ENCODE measurements at regions not wholly inside any gene's neighbourhood (a gene's known extent, or its start where the extent isn't known, plus 50 kb on each side); places are given as distances from the start of the nearest gene placed in this dataset.

DNA sequence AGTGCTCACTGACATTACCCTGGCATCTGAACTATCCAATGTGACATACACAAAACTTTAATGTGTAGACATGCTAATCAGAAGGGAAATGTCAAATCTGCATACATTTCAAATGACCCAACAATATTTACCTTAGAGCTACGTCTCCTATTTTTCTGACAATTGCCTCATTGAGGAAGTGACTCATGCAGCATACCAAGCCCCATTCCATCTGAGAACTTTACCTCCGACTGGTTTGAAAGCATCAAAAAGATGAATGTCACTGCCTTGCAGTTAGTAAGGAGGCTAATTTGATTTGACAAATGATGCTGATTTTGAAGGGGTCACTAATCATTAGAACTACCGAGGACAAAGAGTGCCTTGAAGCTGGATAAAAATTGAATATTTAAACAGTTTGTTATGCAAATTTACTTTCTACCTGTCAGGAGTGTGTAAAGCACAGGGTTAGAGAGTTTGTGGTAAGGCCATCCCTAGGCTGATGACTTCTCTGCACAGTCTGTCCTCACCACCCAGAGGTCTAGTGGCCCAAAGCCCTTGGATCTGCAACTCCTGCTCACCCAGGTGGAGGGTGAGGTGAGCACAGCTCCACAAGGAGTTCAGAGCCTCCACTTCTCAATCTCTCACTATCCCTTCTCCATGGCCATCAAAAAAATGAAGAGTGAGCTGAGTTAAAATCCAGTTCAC is 500.3 kb upstream of the C1orf87 start:
- Histone ChIP-seq H3K14ac (ENCODE audit: insufficient read length) (no peak overlapping the region), H3K4me3 (ENCODE audit: extremely low read depth in 1 of 4, insufficient read depth in 2 of 4, low read depth in 3 of 4, low read length in 4 of 4) (no peak overlapping the region), H3K79me2 (ENCODE audit: control insufficient read depth in 1 of 2, insufficient read depth in 2 of 2, low read length in 2 of 2) (no peaks in the 10 kb centered on the region), H2BK15ac (ENCODE audit: low read length) (no peak overlapping the region), H2BK120ac (replicated peaks; ENCODE audit: low read depth, low read length) (no peak overlapping the region), H3K23me2 (ENCODE audit: low read depth, low read length) (no peaks in the 10 kb centered on the region), H4K20me1 (replicated peaks in 1 of 2; ENCODE audit: control insufficient read depth in 1 of 2, insufficient read depth in 2 of 2, low read length in 2 of 2) (no peaks in the 10 kb centered on the region), H3K9ac (replicated peaks in 1 of 4; ENCODE audit: extremely low read depth in 1 of 4, low read depth in 3 of 4, low read length in 3 of 4) (no peak overlapping the region), H3K27ac (ENCODE audit: low read depth, low read length) (no peak overlapping the region), H3K9me3 (ENCODE audit: insufficient read depth in 2 of 2, low read depth in 1 of 2, low read length in 1 of 2) (no peaks in the 10 kb centered on the region), H3K27me3 (replicated peaks in 1 of 4; ENCODE audit: control insufficient read depth in 3 of 4, extremely low read depth in 1 of 4, insufficient read depth in 3 of 4, low read length in 3 of 4) (no peaks in the 10 kb centered on the region), H3K56ac (replicated peaks; ENCODE audit: insufficient read length, low read depth, low read length) (no peak overlapping the region), H4K5ac (ENCODE audit: insufficient read length, low read depth, low read length) (no peak overlapping the region), H3K18ac (ENCODE audit: extremely low read depth, low read length) (no peak overlapping the region), H2AK5ac (ENCODE audit: low read depth, low read length) (no peak overlapping the region), H2BK20ac (ENCODE audit: low read length) (no peak overlapping the region), H3K4me1 (replicated peaks in 1 of 4; ENCODE audit: control insufficient read depth in 3 of 4, insufficient read depth in 4 of 4, low read length in 3 of 4) (peaks cover 0 to 3% (median 0%) of the 10 kb centered on the region in 4 experiments; a peak in 1 of 7 replicates), H2BK5ac (ENCODE audit: low read depth, low read length) (no peak overlapping the region), H4K91ac (replicated peaks; ENCODE audit: insufficient read length, low read length) (no peak overlapping the region), H3K4ac (replicated peaks; ENCODE audit: insufficient read length, low read depth, low read length) (no peak overlapping the region), H2BK12ac (ENCODE audit: low read depth, low read length) (no peak overlapping the region), H4K8ac (ENCODE audit: extremely low read depth, insufficient read depth, low read length) (no peak overlapping the region), H2AFZ (ENCODE audit: low read length) (0 out of 2 replicates have a peak overlapping the region, but pooled peaks have one; percentile 33), H3K4me2 (ENCODE audit: insufficient read depth in 1 of 2, low read depth in 2 of 2, low read length in 2 of 2) (no peak overlapping the region), H3K79me1 (ENCODE audit: low read depth, low read length) (no peaks in the 10 kb centered on the region), H3K36me3 (ENCODE audit: control insufficient read depth in 2 of 4, insufficient read depth in 4 of 4, low read length in 3 of 4) (no peaks in the 10 kb centered on the region), H3K23ac (ENCODE audit: insufficient read length) (no peak overlapping the region)
- ChIA-PET POLR2A (ENCODE audit: partially characterized antibody) (no interaction called here), CTCF (ENCODE audit: partially characterized antibody) (interaction anchor here (0.6 to 0.7 kb wide), 2 partner anchors 192 to 468 kb away, joined by 3 read pairs; no protein-coding TSS in a partner anchor)
- DNase-seq (ENCODE audit: low read depth in 1 of 2, low spot score in 2 of 2): no peak
- 78% methylated on average over 3 of the region's 3 CpGs; no CpG with 5 or more reads in 1 of the 2 experiments for WGBS, 2 experiments (ENCODE audit: extremely low coverage in 1 of 2, insufficient coverage in 1 of 2, insufficient read length in 1 of 2, insufficient replicate concordance in 2 of 2, low coverage in 1 of 2, low lambda C conversion rate in 2 of 2, missing lambda C conversion rate in 1 of 2)
- TF ChIP-seq JUN (IDR thresholded peaks at IDR 0.05; ENCODE audit: low read depth, low read length) (no peak), JUND (IDR thresholded peaks at IDR 0.05; ENCODE audit: low read length) (peak; percentile 76; the same call in 1 of the 2 replicates)
- no peak for FAIRE-seq
